GM12891 (cell line): ENCODE measurements at regions not wholly inside any gene's neighbourhood (a gene's known extent, or its start where the extent isn't known, plus 50 kb on each side); places are given as distances from the start of the nearest gene placed in this dataset.

Experiments used
- DNase-seq: peaks from one replicate; pipeline ENCODE4 v3.0.0; 2011; ENCODE audit warnings: low spot score; ENCODE audit not compliant: insufficient read length
- FAIRE-seq: peaks from 2 replicates; lab custom pipeline; 2011; peaks lifted over from hg19 to GRCh38; lab: Jason Lieb, UNC
- PAX5 ChIP-seq: IDR thresholded peaks from 2 replicates; pipeline ENCODE4 v1.6.1; 2011; ENCODE audit warnings: low read length, moderate library complexity, mild to moderate bottlenecking; ENCODE audit not compliant: insufficient read depth, severe bottlenecking
- POLR2A ChIP-seq: IDR thresholded peaks from 2 replicates; pipeline ENCODE4 v1.6.1; 2011; ENCODE audit warnings: low read depth, low read length, control low read depth
- POLR2AphosphoS5 ChIP-seq: IDR thresholded peaks from 2 replicates; pipeline ENCODE4 v1.6.1; 2011; ENCODE audit warnings: low read depth, low read length, control low read depth
- POU2F2 ChIP-seq: IDR thresholded peaks from 2 replicates; pipeline ENCODE4 v1.6.1; 2011; ENCODE audit warnings: low read depth, mild to moderate bottlenecking, control low read depth, low read length, moderate library complexity
- SPI1 ChIP-seq: IDR thresholded peaks from 2 replicates; pipeline ENCODE4 v1.6.1; 2011; ENCODE audit warnings: low read depth, low read length, control low read depth
- TAF1 ChIP-seq: IDR thresholded peaks from 2 replicates; pipeline ENCODE4 v1.6.1; 2011; ENCODE audit warnings: low read depth, low read length, control low read depth

- FAIRE-seq: no peak
- DNase-seq: no peak
- no peak for TF ChIP-seq POLR2A
These were observed 118.5 kb upstream of the TMEM106B start for GRCh38 chr7:12092499-12093130.

DNA sequence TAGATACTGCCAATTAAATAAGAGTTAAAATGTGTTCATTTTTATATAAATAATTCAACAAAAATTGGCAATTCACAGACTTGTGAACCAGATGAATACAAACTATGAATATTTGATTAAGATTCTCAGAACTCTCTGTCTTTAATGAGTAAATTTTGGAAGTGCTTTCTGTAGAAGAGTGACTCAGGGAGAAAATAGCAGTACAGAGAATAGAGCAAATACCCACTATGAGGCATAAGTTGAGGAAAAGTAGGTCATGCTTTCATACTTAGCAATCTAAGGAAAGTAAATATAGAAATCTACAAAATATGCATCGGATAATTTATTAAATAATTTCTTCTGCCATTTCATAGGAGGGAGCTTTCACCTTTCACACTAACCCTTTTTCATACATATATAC is 117.7 kb upstream of the TMEM106B start:
- no peak for FAIRE-seq
- DNase-seq: no peak
- TF ChIP-seq TAF1 (no peak), POU2F2 (no peak), PAX5 (no peak), POLR2A (no peak)

- no peak for FAIRE-seq
These were observed 116.7 kb upstream of the TMEM106B start for GRCh38 chr7:12094365-12094921.

DNA sequence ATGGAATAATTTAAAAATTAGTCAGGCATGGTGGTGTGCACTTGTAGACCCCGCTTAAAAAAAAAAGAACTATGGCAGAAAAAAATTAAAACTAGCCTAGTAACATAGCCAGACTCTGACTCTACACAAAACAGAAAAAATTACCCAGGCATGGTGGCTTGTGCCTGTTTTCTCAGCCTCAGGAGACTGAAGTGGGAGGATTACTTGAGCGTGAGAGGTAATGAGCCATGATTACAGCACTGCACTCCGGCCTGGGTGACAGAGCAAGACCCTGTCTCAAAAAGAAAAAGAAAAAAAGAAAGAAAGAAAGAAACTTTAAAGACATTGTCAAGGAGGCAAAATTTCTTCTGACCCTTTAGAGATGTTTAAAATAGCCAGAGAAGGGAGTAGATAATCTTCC is 109.0 kb upstream of the TMEM106B start:
- DNase-seq: no peak
- no peak for TF ChIP-seq POLR2AphosphoS5
- no peak for TF ChIP-seq TAF1
- TF ChIP-seq POLR2A: no peak
- TF ChIP-seq SPI1: no peak
- TF ChIP-seq PAX5: no peak
- no peak for TF ChIP-seq POU2F2
- FAIRE-seq: no peak

More at GRCh38 chr7:12094365-12094921, 116.7 kb upstream of the TMEM106B start:
- no peak for DNase-seq
- TF ChIP-seq POLR2A (no peak), SPI1 (no peak), TAF1 (no peak), POLR2AphosphoS5 (no peak), POU2F2 (no peak), PAX5 (no peak)

DNA sequence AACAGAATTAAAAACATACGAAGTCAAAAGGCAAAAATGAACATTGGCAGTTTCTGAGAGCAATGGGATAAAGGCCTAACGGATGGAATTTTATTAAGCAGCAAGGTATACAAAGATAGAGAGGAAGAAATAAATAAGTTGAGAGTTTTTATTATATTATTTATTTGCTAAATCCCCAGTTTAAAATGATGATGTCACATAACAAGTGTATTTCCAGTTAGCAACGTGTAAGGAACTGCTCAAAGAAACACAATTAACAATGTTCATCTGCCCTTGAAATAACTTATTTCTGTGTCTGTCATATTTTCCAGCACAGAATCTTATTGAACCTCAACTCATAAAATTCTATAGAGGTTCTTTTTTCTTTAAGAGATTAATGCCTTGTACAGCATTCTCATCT is 108.6 kb upstream of the TMEM106B start:
- no peak for FAIRE-seq
- no peak for TF ChIP-seq SPI1
- no peak for TF ChIP-seq PAX5
- no peak for DNase-seq

DNA sequence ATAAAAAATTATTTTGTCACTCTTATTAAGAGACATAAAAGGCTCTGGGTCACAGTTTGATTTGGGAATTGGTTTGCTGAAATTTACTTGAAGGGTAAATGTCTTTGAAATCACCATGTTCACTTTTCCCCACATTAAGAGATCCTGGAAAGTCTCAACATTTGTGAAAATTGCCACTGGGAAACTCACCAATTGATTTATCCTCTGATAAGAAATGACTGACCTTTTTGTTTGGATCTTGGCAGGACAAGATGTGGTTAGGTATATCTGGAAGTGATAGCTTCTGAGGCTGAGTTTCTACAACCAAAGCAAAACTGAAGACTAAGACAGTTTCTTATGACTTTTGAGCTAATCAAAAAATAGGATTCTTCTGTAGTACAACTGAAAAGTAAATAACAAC is 107.1 kb upstream of the TMEM106B start:
- TF ChIP-seq POU2F2: no peak
- TF ChIP-seq TAF1: no peak
- no peak for TF ChIP-seq POLR2AphosphoS5
- no peak for TF ChIP-seq POLR2A
- no peak for DNase-seq
- FAIRE-seq: no peak

- TF ChIP-seq PAX5 (no peak), POU2F2 (no peak)
- DNase-seq (no peak), FAIRE-seq (no peak)
These were observed 103.7 kb upstream of the TMEM106B start for GRCh38 chr7:12107381-12107780.

GRCh38 chr7:12107841-12108254 is 103.2 kb upstream of the TMEM106B start:
- DNase-seq (no peak), FAIRE-seq (no peak)
- TF ChIP-seq POU2F2: no peak
- no peak for TF ChIP-seq POLR2A
- no peak for TF ChIP-seq POLR2AphosphoS5
- TF ChIP-seq SPI1: no peak
- no peak for TF ChIP-seq PAX5
- TF ChIP-seq TAF1: no peak

DNA sequence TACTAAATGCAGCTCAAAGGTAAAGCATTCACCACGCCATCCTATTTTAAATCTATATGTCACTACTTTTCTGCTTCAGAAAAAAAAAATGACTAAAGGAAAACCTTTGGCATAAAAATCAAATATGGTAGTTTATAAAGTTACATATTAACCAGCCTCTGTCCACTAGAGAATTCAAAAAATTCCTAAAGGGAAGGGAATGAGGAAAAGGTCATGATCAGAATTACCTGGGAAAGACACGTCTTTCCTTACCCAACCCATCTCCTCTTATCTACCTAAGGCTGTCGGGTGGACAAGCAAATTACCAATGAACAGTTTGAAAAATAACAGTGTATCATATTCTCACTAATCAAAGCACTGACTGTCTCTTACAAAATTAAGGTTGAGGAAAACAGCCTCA is 100.7 kb upstream of the TMEM106B start:
- DNase-seq (no peak), FAIRE-seq (no peak)
- TF ChIP-seq POLR2AphosphoS5: no peak
- TF ChIP-seq TAF1: no peak
- TF ChIP-seq POLR2A: no peak
- no peak for TF ChIP-seq SPI1
- no peak for TF ChIP-seq PAX5
- no peak for TF ChIP-seq POU2F2

GRCh38 chr7:12111422-12112405 is 99.4 kb upstream of the TMEM106B start:
- FAIRE-seq (no peak), DNase-seq (no peak)
- TF ChIP-seq POU2F2 (no peak), POLR2AphosphoS5 (no peak), POLR2A (no peak), SPI1 (no peak), PAX5 (no peak), TAF1 (no peak)
